GM21360 (cell line): ENCODE measurements at regions not wholly inside any gene's neighbourhood (a gene's known extent, or its start where the extent isn't known, plus 50 kb on each side); places are given as distances from the start of the nearest gene placed in this dataset.
"Not testable (repeated sequence)": the region's sequence is repeated elsewhere in the genome, so short reads cannot be mapped to it uniquely, and the experiment has no call there.

ENCODE experiments used
- ATAC-seq: cut with Tn5 transposase; IDR thresholded peaks from one replicate; pipeline ENCODE4 v1.9.1; 2021; ENCODE audit warnings: mild to moderate bottlenecking, moderate library complexity; ENCODE audit not compliant: unreplicated experiment

DNA sequence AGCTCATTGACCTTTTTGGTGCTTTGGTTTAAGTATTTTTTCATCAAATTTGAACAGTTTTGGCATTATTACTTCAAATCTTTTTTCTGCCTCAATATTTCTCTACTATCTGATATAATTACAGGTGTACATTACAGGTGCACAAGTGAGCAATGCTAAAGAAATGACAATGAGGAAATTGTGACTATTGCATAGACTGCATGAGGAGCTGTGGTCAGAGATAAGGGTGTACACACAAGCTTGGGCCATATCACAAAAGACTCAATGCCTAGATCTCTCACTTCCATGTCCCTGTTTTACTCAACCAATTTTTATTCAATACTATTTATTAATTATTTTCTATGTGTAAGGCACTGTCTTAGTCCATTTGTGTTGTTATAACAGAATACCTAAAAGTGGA is 251.0 kb upstream of the UBASH3B start:
- ATAC-seq, result no peak

DNA sequence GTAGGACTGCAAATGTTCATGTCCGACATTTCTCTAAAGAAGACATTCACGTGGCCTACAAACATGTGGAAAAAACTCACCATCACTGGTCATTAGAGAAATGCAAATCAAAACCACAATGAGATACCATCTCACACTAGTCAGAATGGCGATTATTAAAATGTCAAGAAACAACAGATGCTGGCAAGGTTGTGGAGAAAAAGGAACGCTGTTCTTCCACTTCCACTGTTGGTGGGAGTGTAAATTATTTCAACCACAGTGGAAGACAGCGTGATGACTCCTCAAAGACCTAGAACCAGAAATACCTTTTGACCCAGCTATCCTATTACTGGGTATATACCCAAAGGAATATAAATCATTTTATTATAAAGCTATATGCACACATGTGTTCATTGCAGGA is 253.9 kb upstream of the UBASH3B start:
- ATAC-seq, result not testable (repeated sequence)

- ATAC-seq, result peak; percentile 80
These were observed 256.1 kb upstream of the UBASH3B start for GRCh38 chr11:122399375-122399774.

- ATAC-seq, result no peak
These were observed 256.7 kb upstream of the UBASH3B start for GRCh38 chr11:122398851-122399250.

DNA sequence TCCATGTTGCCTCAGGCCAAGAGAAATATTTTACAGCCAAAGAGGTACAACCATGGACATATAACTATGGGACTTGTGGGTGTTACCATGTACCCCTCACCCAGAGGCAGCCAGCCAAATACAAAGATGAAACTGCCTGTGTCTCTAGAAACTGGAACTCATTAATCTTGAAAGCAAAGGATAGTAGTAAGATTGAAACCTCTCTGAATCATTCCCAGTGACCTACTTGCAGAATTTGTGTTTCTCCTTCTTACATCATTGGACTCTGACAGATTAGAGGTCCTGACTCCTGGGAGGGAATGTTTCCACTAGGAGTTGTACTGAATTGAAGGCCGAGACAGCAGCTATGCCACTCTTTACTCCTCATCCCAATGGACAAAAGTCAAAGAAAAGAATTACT is 257.4 kb upstream of the UBASH3B start:
- ATAC-seq, result no peak

DNA sequence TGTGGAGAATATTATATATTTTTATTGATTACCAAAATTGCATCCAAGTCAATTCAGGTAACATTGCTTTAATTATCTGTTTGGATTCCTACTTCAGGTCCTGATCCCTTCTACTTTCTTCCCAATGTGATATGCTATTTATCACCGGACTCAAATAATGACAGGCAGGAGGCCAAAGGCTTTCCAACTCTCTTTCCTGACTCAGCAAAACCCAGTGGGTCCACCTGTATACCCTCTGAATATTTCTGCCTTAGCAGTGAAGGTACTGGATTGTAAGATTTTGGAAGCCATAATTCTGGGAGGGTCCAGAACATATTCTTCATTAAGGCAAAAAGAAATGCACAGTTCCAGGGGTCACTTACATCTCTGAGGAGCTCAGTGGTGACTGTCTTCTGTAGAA is 260.2 kb upstream of the UBASH3B start:
- no peak for ATAC-seq

DNA sequence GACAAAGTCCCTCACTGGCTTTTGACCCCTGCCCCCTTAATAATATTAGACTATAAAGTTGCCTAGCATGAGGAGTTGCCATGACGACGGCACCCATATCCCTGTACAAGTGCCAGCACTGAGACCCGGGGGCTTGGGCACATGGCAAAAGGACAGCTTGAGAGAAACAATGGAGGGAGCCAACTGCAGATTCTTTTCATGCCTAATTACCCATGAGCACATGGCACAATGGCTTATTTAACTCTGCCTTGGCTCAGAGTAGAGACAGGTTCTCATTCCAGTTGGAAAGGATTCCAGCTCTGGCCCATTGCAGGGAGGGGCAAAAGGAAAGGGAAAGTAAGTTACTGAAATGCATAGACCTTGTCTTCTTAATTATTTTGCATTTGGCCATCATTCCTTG is 261.2 kb upstream of the UBASH3B start:
- no peak for ATAC-seq

- ATAC-seq, result no peak
These were observed 262.2 kb upstream of the UBASH3B start for GRCh38 chr11:122393209-122393860.

DNA sequence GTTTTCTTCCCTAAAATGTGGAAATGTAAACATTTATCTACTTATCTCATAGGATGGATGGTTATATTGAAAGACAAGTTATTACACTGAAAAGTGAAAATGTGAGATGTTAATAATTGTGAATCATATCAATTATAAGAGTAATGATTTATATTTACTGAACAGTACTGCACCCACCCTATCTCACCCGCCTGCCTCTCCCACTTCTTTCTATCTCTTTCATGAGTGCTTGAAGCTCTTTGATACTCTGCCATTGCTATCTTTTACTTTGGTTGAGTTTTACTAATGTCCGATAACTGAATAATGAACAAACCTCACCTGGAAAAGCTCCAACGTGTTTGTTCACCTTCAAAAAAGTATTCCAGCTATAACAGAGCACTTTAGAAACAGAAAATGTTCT is 263.0 kb upstream of the UBASH3B start:
- ATAC-seq, result no peak

DNA sequence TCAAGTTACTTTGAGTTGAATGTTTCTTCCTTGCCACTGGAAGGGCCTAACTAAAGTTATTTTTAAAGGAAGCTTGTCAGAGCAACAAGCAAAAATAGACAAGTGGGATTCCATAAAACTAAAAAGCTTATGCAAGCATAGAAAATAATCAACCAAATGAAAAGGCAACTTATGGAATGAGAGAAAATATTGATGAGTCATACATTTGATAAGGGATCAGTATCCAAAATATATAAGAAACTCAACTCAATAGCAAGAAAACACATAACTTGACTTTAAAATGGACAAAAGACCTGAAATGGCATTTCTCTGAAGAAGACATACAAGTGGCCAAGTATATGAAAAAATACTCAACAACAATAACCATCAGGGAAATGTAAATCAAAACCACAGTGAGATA is 264.5 kb upstream of the UBASH3B start:
- no peak for ATAC-seq

DNA sequence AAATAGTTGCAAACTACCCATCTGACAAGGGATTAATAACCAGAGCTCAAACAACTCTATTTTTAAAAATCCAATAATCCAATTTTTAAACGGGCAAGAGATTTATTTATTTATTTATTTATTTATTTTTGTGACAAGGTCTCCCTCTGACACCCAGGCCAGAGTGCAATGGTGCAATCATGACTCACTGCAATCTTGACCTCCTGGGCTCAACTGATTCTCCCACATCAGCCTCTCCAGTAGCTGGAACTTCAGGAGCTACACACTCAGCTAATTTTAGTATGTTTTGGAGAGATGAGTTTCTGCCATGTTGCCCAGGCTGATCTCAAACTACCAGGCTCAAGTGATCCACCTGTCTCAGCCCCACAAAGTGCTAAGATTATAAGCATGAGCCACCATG is 267.2 kb upstream of the BLID start:
- no peak for ATAC-seq

DNA sequence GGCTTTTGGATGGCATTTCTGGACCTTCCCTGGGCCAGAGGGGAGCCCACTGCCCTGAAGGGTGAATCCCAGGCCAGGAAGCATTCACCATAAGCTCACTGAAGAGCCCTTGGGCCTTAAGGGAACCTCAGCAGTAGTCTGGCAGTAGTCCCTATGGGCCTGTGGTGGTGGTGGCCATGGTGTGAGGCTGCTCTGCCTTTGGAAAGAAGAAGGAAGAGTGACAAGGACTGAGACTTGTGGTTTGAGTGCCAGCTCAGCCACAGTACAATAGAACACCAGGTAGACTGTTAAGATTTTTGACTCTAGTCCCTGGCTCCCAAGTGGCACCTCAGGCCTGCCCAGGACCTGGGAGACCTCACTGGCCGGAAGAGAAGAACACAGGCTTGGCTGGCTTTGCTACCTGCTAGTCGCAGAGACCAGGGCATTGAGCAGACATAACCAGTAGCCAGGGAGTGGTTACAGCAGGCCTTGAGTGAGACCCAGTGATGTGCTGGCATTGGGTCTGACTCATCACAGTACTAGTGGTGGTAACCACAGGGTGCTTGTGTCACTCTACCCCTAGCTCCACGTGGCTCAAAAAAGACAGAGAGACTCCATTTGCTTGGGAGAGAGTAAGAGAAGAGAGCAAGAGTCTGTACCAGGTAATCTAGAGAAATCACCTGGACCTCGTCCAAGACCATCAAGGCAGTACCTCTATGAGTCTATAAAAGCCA is 259.8 kb upstream of the BLID start:
- ATAC-seq, result no peak

DNA sequence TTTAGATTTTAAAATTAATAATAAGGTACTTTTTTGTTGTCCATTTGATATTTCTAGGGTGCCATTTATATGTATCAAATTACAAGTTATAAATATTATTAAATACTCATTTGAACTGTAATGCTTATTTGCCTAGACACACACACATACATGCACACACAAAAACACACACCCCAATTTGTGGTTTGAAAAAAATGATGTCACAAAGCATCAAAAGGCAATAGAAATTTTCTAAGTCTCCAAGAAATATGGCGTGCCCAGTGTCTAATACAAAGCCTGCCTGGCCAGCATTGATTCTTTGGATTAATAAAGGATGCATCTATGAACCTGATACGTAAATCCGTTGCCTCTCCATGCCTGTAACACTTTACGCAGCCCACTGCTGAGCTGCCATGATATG is 252.8 kb upstream of the BLID start:
- ATAC-seq, result no peak

DNA sequence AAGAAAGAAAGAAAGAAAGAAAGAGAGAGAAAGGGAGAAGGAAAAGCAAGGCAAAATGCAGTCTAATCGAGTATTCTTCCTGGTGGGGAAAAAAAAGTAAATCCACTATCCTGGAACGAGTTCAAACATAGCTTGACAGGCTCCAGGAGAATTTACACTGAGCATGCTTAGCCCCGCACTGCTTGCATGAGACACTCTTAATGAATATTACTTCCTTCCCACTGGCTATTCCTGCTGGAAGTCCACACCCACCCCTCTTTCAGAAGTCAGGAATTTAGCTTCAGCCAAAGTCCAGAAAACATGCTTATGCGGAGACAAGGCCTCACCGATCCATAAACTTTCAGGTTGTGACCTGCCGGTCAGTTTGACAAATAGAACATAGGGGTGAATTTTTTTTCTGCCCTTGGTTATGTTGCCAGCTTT is 251.8 kb upstream of the BLID start:
- ATAC-seq, result no peak

DNA sequence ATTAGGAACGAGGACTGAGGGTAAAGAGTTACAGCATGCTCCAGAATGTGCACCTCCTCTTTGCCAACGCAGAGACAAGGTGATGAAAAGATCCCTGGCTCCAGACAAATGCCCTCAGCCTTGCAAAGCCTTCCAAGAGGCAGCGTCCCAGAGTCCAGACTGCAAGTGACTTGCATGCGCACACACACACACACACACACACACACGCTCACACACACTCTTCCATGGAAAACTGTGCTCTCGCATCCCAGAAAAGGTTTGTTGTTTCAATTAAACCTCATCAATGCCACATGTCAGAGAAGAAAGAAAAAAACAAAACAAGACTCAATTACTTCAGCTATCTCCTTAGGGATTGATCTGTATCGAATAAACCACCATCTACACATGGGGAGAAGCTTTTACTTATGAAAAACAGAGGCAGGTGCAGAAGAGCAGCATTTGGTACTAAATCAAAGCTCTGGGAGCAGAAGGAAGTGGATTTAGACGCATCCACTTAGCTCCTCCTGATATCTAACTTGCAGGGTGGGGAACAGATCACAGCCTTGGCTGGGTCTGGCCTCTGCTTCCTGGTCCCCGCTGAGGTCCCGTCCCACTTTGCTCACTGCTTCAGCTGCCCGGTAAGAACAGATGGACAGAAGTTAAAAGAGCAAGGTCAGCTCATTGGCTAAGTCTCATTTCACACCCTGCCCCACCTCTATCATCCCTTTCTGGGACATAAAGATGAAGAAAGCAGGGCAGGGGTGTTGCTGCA is 249.8 kb upstream of the BLID start:
- no peak for ATAC-seq

GRCh38 chr11:122363296-122363695 is 247.3 kb upstream of the BLID start:
- no peak for ATAC-seq

- no peak for ATAC-seq
These were observed 246.4 kb upstream of the BLID start for GRCh38 chr11:122362381-122362780.

GRCh38 chr11:122360875-122361274 is 244.9 kb upstream of the BLID start:
- no peak for ATAC-seq

GRCh38 chr11:122359081-122359571 is 243.1 kb upstream of the BLID start:
- ATAC-seq, result no peak

- no peak for ATAC-seq
These were observed 242.3 kb upstream of the BLID start for GRCh38 chr11:122358292-122358691.

GRCh38 chr11:122355968-122356367 is 240.0 kb upstream of the BLID start:
- no peak for ATAC-seq
